Lung (tissue), 11 donors: ENCODE measurements at regions not wholly inside any gene's neighbourhood (a gene's known extent, or its start where the extent isn't known, plus 50 kb on each side); places are given as distances from the start of the nearest gene placed in this dataset.

ENCODE experiments used
- ATAC-seq: fragments of 200-7000 bp; cut with Tn5 transposase; one replicate; pipeline ENCODE4 v1.9.1; 2020; ENCODE audit warnings: moderate number of reproducible peaks; ENCODE audit not compliant: insufficient read depth, low FRiP score
- DNase-seq, 3 donors: peaks; one replicate each; pipeline ENCODE4 v3.0.0-alpha.2; 2013 to 2017
- H3K27ac ChIP-seq, 2 donors: one replicate each; pipeline ENCODE4 v1.5.1; 2013; ENCODE audit warnings: mild to moderate bottlenecking in 2 of 2, moderate library complexity in 2 of 2, control low read depth in 1 of 2, inconsistent platforms in 1 of 2, low read depth in 1 of 2, low read length in 1 of 2
- H3K27me3 ChIP-seq, 3 donors: one replicate each; pipeline ENCODE4 v1.5.1; 2013; ENCODE audit warnings: low read length in 2 of 3; ENCODE audit not compliant: control insufficient read depth in 3 of 3, insufficient read depth in 3 of 3
- H3K36me3 ChIP-seq, 4 donors: one replicate each; pipeline ENCODE4 v1.5.1; 2013; ENCODE audit warnings: low read length in 4 of 4, mild to moderate bottlenecking in 1 of 4, moderate library complexity in 1 of 4; ENCODE audit not compliant: control insufficient read depth in 4 of 4, insufficient read depth in 4 of 4
- H3K4me1 ChIP-seq, 5 donors: one replicate each; pipeline ENCODE4 v1.5.1; 2013; ENCODE audit warnings: low read length in 5 of 5, mild to moderate bottlenecking in 2 of 5, moderate library complexity in 1 of 5; ENCODE audit not compliant: control insufficient read depth in 5 of 5, insufficient read depth in 5 of 5
- H3K4me3 ChIP-seq: one replicate; pipeline ENCODE4 v1.5.1; 2013; ENCODE audit warnings: mild to moderate bottlenecking, control low read depth, moderate library complexity
- H3K9ac ChIP-seq, 2 donors: one replicate each; pipeline ENCODE4 v1.5.1; 2013; ENCODE audit warnings: low read length in 2 of 2, control low read depth in 1 of 2; ENCODE audit not compliant: insufficient read depth in 1 of 2
- H3K9me3 ChIP-seq, 4 donors: one replicate each; pipeline ENCODE4 v1.5.1; 2013; ENCODE audit warnings: low read length in 3 of 4, mild to moderate bottlenecking in 1 of 4, moderate library complexity in 1 of 4; ENCODE audit not compliant: control insufficient read depth in 4 of 4, insufficient read depth in 3 of 4
- CTCF ChIP-seq: IDR thresholded peaks from 2 replicates; pipeline ENCODE4 v1.5.1; 2012; ENCODE audit warnings: mild to moderate bottlenecking; ENCODE audit errors: control extremely low read depth, extremely low read depth
- WGBS, 2 donors: extraction: QIAGEN DNeasy Blood & Tissue Kit; methylation state at CpG; one replicate each; pipeline ENCODE4 v1.1.7; 2013; 5-methylcytosine and 5-hydroxymethylcytosine counted together
- donor health status: control.
- donor health status: control.
- donor health status: Bipolar disorder and iron deficiency.
- donor health status: healthy.
- donor health status: DM: yes; HTN: yes; CAD: no.

DNA sequence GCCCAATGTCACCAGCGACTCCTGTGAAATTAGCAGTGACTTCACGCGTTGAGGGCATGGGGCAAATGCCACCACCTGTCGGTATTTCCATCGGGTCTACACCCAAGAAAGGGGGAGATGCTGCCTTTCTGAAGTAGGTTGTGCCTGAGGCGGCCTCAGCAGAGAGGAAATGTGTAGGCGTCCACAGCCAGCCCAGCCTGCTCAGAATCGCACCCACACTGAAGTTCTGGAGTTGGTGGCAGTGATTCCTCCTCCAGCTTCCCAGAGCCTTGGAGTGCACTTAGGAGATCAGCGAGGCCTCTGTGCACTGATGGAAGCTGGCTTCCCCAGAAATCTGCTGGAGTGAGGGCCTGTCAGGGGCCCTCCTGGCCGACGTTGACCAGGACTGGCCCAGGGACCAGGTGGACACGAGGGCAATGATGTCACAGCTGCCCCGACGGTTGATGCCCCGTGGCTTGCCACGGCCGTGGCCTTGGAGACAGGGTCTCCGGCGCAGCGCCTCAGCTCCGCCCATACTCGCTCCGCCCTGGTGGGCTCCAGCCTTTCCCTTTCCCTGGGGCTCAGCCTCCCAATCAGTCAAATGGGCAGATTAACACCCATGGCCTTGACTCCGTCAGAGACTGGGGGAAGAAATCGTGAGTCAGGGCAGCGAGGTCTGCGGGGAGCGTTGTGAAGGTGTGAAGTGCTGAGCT lies 484.8 kb downstream of the PREX1 start:
- Histone ChIP-seq H3K9me3 (peaks cover 0 to 2% (median under 1%) of the 10 kb centered on the region in 4 donors), H3K4me3 (no peak overlapping the region), H3K27ac (no peak overlapping the region), H3K27me3 (no peaks in the 10 kb centered on the region), H3K36me3 (no peaks in the 10 kb centered on the region), H3K4me1 (peaks cover 0 to 8% (median 0%) of the 10 kb centered on the region in 5 donors), H3K9ac (no peak overlapping the region)
- ATAC-seq (no peak), DNase-seq (no peak)
- 88 to 89% methylated on average over 28 of the region's 28 CpGs for WGBS, 2 donors
- no peak for TF ChIP-seq CTCF

GRCh38 chr20:48340883-48341281 lies 486.9 kb downstream of the PREX1 start:
- WGBS, 2 donors: 74 to 85% methylated on average over 6 of the region's 6 CpGs
- ATAC-seq: no peak
- Histone ChIP-seq H3K27me3 (no peaks in the 10 kb centered on the region), H3K4me3 (no peak overlapping the region), H3K4me1 (peaks cover 0 to 8% (median 0%) of the 10 kb centered on the region in 5 donors), H3K9me3 (peaks cover 0 to 2% (median 0%) of the 10 kb centered on the region in 4 donors), H3K27ac (no peak overlapping the region), H3K36me3 (no peaks in the 10 kb centered on the region), H3K9ac (no peak overlapping the region)
- no peak for DNase-seq
- no peak for TF ChIP-seq CTCF

DNA sequence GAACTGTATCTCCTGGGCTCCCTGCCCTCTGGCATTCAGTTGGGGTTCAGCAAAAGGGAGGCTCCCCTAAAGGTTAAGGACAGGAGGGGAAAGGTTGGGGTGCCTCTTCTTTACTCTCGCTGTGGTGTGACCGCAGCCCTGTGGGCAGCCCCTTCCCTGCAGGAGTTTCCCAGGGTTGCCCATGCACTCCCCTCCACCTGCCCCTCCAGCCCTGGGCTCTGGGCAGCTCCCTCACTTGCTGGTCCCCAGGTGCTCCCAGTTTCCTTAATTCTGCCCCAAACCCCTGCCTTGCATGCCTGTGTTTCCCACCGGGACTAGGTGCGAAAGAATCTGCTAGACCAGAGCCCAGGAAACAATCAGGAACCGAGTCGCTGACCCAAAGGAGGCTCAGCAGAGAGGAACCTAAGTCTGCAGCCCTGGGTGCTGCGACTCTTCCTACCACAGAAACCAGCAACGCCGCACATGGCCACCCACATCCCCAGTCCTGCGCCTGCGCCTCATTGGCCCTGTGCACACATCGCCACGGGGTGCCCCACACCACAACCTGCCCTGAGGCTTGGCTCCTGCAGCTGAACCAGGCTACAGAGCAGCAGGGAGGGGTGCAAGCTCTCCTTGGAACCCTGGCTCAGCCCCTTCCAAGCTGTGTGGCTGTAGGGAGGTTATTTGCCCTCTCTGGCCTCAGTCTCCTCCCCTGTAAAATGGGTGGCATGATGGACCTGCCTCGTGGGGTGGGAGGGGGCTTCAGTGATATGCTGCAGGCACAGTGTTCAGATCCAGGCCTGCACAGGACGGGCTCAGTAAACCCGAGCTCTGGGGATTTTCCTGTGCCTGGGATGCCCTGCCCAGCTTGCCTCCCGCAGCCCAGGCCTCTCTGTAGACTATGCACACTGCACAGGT lies 487.6 kb downstream of the PREX1 start:
- Histone ChIP-seq H3K9me3 (no peaks in the 10 kb centered on the region), H3K27me3 (no peaks in the 10 kb centered on the region), H3K4me3 (no peak overlapping the region), H3K27ac (no peak overlapping the region), H3K4me1 (peaks cover 0 to 8% (median 0%) of the 10 kb centered on the region in 5 donors), H3K36me3 (no peaks in the 10 kb centered on the region), H3K9ac (no peak overlapping the region)
- no peak for DNase-seq
- WGBS, 2 donors: 68 to 77% methylated on average over 16 to 17 of the region's 17 CpGs
- TF ChIP-seq CTCF: no peak
- no peak for ATAC-seq
